Esophagus squamous epithelium (tissue), 5 donors: ENCODE measurements at regions not wholly inside any gene's neighbourhood (a gene's known extent, or its start where the extent isn't known, plus 50 kb on each side); places are given as distances from the start of the nearest gene placed in this dataset.

Source experiments
- DNase-seq: peaks from one replicate; lab custom pipeline; 2025; lab: John Stamatoyannopoulos, UW
- H3K27ac ChIP-seq, 4 donors: fragments of 200-600 bp; sonication (generic); one replicate each; pipeline ENCODE4 v1.5.1; 2016 to 2019; ENCODE audit warnings: mild to moderate bottlenecking in 1 of 4
- H3K27me3 ChIP-seq, 4 donors: fragments of 200-600 bp; sonication (generic); 1 replicate in 3 of 4; 2 replicates in 1 of 4; pipeline versions ENCODE4 v1.5.1 to v1.6.0; 2017 to 2021; ENCODE audit warnings: antibody characterized with exemption in 1 of 4
- H3K36me3 ChIP-seq, 3 donors: fragments of 200-600 bp; sonication (generic); one replicate each; pipeline ENCODE4 v1.5.1; 2016 to 2019
- H3K4me1 ChIP-seq, 3 donors: fragments of 200-600 bp; sonication (generic); one replicate each; pipeline ENCODE4 v1.5.1; 2017 to 2019
- H3K4me3 ChIP-seq, 4 donors: fragments of 200-600 bp; sonication (generic); 1 replicate in 3 of 4; 2 replicates in 1 of 4; pipeline ENCODE4 v1.5.1; 2016 to 2019; ENCODE audit warnings: mild to moderate bottlenecking in 2 of 4, moderate library complexity in 1 of 4
- H3K9me3 ChIP-seq, 3 donors: fragments of 200-600 bp; sonication (generic); one replicate each; pipeline ENCODE4 v1.5.1; 2016 to 2019
- CTCF ChIP-seq, 6 experiments: fragments of 450-650 bp in 4 of 6; fragments of 200-600 bp in 2 of 6; sonication (generic) in 2 of 6; IDR thresholded peaks; one replicate each; pipeline ENCODE4 v1.5.1; 2016 to 2019; ENCODE audit warnings: antibody characterized with exemption in 6 of 6, mild to moderate bottlenecking in 4 of 6, moderate library complexity in 4 of 6
- POLR2A ChIP-seq, 4 donors: fragments of 450-650 bp; IDR thresholded peaks; one replicate each; pipeline ENCODE4 v1.6.1; 2017; ENCODE audit warnings: antibody characterized with exemption in 4 of 4, mild to moderate bottlenecking in 4 of 4, moderate library complexity in 3 of 4
- WGBS, 2 donors: methylation state at CpG; one replicate each; pipeline ENCODE4 v1.1.5; 2018; 5-methylcytosine and 5-hydroxymethylcytosine counted together
- intact Hi-C: fragments of 100-400 bp; cut with DNase I; formaldehyde crosslinking; loops from one replicate; pipeline ENCODE4 v1.15.0; 2022
- donor health status: DM: yes; HTN: yes; CAD: no.

GRCh38 chr20:53708129-53708968, 114.7 kb upstream of the ZNF217 start:
- Histone ChIP-seq H3K36me3 (no peaks in the 10 kb centered on the region), H3K9me3 (no peaks in the 10 kb centered on the region), H3K4me3 (no peak overlapping the region), H3K27me3 (no peaks in the 10 kb centered on the region), H3K27ac (peak overlapping the region in 3 of 4 donors; percentile 34 to 64 (median 40)), H3K4me1 (peaks cover 6 to 37% (median 14%) of the 10 kb centered on the region in 3 donors)
- WGBS, 2 donors = 36 to 39% methylated on average over 5 to 6 of the region's 6 CpGs
- intact Hi-C loops = no loop called here
- TF ChIP-seq POLR2A (IDR thresholded peaks at IDR 0.05) = no peak
- no peak for TF ChIP-seq CTCF (IDR thresholded peaks at IDR 0.05)
- no peak for DNase-seq

GRCh38 chr20:53707371-53708055, 113.9 kb upstream of the ZNF217 start:
- no peaks in the 10 kb centered on the region for H3K9me3 ChIP-seq
- TF ChIP-seq CTCF (IDR thresholded peaks at IDR 0.05) = no peak
- no peak for TF ChIP-seq POLR2A (IDR thresholded peaks at IDR 0.05)
- peaks cover 6 to 37% (median 14%) of the 10 kb centered on the region in 3 donors for H3K4me1 ChIP-seq
- no peaks in the 10 kb centered on the region for H3K36me3 ChIP-seq
- no peak for DNase-seq
- intact Hi-C loops = no loop called here
- no peaks in the 10 kb centered on the region for H3K27me3 ChIP-seq
- WGBS, 2 donors = 69 to 78% methylated on average over 6 of the region's 6 CpGs
- H3K27ac ChIP-seq = peak overlapping the region in 3 of 4 donors; percentile 40 to 67 (median 46)
- H3K4me3 ChIP-seq = no peak overlapping the region

GRCh38 chr20:53706466-53707370, 113.1 kb upstream of the ZNF217 start:
- peaks cover 7 to 35% (median 12%) of the 10 kb centered on the region in 3 donors for H3K4me1 ChIP-seq
- H3K9me3 ChIP-seq = no peaks in the 10 kb centered on the region
- DNase-seq = no peak
- intact Hi-C loops = no loop called here
- H3K27ac ChIP-seq = peak overlapping the region in 3 of 4 donors; percentile 40 to 67 (median 46)
- no peaks in the 10 kb centered on the region for H3K27me3 ChIP-seq
- H3K36me3 ChIP-seq = no peaks in the 10 kb centered on the region
- WGBS, 2 donors = 17 to 27% methylated on average over 6 of the region's 6 CpGs
- TF ChIP-seq POLR2A (IDR thresholded peaks at IDR 0.05) (no peak), CTCF (IDR thresholded peaks at IDR 0.05) (no peak)
- no peak overlapping the region for H3K4me3 ChIP-seq

- H3K4me3 ChIP-seq = no peak overlapping the region
- H3K27ac ChIP-seq = peak overlapping the region in 3 of 4 donors; percentile 31 to 46 (median 40)
- H3K27me3 ChIP-seq = no peaks in the 10 kb centered on the region
- no peak for DNase-seq
- 43 to 58% methylated on average over 2 of the region's 2 CpGs for WGBS, 2 donors
- H3K9me3 ChIP-seq = no peaks in the 10 kb centered on the region
- intact Hi-C loops = no loop called here
- H3K36me3 ChIP-seq = no peaks in the 10 kb centered on the region
- H3K4me1 ChIP-seq = peaks cover 11 to 41% (median 17%) of the 10 kb centered on the region in 3 donors
- TF ChIP-seq POLR2A (IDR thresholded peaks at IDR 0.05) (no peak), CTCF (IDR thresholded peaks at IDR 0.05) (no peak)
Measured at GRCh38 chr20:53706008-53706465, 112.4 kb upstream of the ZNF217 start.
